ENCODE measurements at regions not wholly inside any gene's neighbourhood (a gene's known extent, or its start where the extent isn't known, plus 50 kb on each side); places are given as distances from the start of the nearest gene placed in this dataset.

DNA sequence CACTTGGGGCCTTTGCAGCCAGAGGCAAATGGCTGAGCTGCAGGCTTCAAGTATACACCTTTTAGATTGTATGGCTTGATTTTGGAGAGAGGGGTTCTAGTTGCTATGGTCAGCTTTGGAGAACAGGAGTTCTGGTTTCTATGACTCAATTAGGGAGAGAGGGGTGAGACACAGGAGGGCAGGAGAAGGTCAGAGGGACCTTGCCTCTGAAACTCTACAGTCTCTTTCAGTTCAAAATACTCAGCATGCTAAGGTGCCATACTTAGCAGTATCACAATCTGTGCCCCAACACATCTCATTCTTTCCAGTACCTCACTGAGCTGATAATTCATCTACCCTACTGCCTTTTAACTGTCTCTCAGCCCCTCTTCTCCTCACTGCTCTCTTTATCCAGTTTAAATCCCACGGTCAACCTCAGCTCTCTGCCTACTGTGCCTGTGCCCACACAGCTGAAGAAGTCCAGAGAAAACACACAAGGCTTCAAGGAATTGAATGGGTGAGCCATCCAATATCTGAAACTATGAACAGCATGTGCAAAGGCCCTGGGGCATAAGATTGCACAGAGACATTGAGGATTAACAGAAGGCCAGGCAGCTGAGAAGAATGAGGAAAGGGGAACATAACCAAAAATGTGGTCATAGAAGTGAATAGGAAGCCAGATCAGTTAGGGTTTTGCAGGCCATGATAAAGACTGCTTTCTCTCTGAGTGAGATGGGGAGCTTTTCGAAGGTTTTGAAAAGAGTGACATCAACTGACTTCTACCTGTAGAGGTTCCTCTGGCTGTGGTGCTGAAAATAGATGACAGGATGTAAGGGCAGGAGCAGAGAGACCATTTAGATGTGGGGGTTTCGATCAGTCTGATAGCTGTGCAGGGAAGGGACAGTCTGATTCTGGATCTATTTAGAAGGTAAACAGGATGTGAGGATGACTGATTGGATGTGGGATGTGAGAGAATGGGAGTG is 54.5 kb upstream of the C3orf80 start:
- DNase-seq: no peak

DNA sequence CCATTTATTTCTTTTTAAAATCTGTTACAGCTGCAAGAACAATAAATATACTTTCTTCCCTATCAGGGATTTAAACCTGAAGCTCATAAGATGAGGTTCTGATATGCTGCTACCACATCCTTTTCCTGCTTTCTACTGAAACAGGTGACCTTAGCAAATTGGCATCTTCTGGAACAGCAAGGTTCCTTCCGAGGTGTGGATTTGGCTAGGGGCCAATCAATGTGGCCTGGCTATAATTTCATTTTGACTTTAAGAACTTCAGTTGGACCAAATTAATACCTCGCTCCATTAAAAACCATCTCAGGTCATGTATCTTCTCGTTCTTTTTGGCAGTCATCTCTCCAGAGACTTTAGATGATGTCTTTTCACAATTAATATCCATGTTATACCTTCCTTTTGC is 53.4 kb upstream of the C3orf80 start:
- DNase-seq: no peak

DNA sequence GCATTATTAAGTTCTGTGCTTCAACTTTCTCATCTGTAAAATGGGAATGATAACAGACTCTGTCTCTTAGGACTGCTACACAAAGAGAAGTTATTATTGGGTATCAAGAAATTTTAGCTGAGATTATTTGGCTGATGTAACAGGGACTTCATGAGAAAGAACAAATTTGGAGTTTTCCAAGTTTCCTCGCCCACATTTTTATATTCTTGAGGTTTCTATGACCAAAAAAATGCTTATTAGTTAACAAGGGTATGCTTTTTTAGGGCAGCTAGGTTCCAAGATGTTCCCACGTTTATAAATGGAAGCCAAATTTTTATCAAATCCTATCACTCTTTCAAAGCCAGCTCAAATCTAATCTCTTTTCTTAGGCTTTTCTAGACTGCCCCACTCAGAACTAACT is 50.6 kb upstream of the C3orf80 start:
- DNase-seq: no peak

All from stimulated activated CD8-positive, alpha-beta memory T cell treated with anti-CD3 and anti-CD28 coated beads, Interleukin-4, amount 100 ng/mL, for 48 hours (primary cell).